GM19023 (cell line): ENCODE measurements at regions not wholly inside any gene's neighbourhood (a gene's known extent, or its start where the extent isn't known, plus 50 kb on each side); places are given as distances from the start of the nearest gene placed in this dataset.
A peak's percentile ranks its signal among the peaks of the same experiment; 100 is the strongest.
"Not testable (repeated sequence)": the region's sequence is repeated elsewhere in the genome, so short reads cannot be mapped to it uniquely, and the experiment has no call there.

Source experiments
- ATAC-seq: cut with Tn5 transposase; IDR thresholded peaks from one replicate; pipeline ENCODE4 v1.9.1; 2021; ENCODE audit warnings: mild to moderate bottlenecking, moderate library complexity; ENCODE audit not compliant: unreplicated experiment

GRCh38 chr7:98771519-98771918 is 98.3 kb downstream of the TMEM130 start:
- no peak for ATAC-seq

DNA sequence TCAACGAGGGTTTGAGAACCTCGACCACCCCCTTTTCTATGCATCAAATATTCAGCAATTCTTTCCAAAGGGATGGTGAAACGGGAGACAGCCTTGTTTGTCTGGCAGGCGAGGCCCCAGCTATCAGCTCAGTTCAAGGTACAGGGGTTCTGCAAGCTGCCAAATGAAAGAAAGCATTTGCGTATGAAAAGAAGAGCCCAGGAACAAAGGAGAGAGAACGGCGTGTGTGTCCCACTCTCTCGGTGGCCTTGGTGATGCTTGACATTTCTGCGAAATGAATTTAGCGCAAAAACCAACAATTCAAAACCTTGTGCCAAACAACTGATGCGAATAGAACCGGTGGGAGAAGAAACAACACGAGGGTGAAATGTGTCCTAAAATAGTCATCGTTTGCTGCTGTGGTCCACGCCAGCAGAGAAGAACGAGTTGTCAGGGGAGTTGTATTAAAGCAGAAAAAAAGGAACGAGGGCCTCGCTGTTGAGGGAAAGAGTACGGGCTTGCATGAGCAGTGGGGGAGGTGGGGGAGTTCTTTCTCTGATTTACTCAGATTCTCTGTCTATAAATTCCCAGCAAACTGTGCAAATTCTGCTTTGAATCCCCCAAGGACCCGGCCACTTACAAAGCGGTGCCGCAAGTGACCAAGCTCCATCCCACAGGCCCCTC is 97.7 kb downstream of the TMEM130 start:
- ATAC-seq: no peak

GRCh38 chr7:98774884-98775283 is 94.9 kb downstream of the TMEM130 start:
- ATAC-seq: no peak

DNA sequence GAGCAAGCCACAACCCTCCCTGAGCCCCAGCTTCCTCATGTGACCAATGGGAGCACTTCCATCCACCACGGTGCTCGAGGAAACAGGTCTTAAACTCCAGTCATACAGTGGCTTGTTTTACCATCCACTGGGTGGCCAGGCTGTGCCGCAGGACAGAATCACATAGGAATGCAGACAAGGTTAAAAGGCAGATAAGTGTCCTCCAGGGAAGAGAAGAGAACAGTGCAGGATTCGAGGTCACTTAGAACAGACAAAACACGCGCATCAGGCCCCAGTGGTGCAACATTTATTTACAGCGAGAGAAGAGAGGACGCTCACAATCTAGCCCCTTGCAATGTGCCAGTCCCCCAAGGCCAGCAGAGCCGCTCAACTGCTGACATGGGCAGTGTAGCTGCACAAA is 92.8 kb downstream of the TMEM130 start:
- no peak for ATAC-seq

DNA sequence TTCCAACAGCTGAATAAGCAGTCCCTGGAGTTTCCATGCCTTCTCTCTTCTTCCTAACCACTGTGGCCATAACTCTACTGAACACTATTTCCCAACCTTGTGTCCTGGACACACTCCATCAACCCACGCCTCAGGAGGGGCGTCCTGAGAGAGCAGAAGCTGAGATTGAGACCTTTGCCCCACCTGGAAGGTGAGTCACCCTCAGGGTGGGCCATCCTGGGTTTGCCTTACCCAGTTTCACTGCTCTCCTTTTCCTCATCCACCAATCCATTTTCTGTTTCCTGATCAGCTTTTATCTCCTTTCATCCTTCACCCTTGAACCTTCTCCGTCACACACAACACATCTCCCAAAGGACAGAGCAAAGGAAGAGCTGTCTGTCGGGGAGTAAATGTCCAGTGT is 91.4 kb downstream of the TMEM130 start:
- ATAC-seq: no peak

GRCh38 chr7:98779800-98780587 is 89.8 kb downstream of the TMEM130 start:
- no peak for ATAC-seq

- no peak for ATAC-seq
These were observed 85.5 kb downstream of the TMEM130 start for GRCh38 chr7:98784216-98784785.

DNA sequence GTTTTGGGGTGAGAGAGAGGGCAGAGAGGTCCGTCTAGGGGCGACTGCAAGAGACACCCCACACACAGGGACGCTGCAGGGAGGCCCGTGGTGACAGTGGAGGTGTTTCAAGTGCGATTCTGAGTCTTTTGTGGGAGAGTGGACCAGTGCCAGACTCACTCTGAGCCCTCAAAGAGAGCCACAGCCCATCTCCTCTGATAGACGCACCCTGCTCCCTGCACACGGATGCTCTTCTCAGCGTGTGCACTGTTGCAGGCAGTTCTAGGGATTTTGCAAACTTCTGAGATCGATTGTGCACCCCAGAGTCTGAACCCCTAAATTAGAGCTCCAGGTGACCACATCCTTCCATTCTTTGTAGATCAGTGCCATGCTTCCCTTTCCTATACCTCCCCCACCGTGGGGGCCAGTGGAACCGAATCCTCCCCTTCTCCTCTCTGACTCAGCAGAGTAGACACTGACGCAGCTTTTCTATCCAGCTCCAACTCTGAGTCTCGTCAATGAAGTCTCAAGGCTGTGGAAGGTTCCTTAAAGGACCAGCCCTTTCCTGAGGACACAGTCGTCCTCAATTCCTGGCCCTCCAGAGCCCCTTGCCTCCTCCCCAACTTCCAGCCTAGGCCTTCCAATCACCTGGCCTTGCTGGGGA is 83.8 kb downstream of the TMEM130 start:
- no peak for ATAC-seq

GRCh38 chr7:98788966-98789365 is 80.8 kb downstream of the TMEM130 start:
- no peak for ATAC-seq

DNA sequence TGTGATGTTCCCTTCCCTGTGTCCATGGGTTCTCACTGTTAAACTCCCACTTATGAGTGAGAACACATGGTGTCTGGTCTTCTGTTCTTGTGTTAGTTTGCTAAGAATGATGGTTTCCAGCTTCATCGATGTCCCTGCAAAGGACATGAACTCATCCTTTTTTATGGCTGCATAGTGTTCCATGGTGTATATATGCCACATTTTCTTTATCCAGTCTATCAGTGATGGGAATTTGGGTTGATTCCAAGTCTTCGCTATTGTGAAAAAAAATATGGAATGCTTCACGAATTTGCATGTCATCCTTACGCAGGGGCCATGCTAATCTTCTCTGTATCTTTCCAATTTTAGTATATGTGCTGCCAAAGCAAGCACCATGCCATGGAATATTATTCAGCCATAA is 75.4 kb downstream of the TMEM130 start:
- ATAC-seq: not testable (repeated sequence)

DNA sequence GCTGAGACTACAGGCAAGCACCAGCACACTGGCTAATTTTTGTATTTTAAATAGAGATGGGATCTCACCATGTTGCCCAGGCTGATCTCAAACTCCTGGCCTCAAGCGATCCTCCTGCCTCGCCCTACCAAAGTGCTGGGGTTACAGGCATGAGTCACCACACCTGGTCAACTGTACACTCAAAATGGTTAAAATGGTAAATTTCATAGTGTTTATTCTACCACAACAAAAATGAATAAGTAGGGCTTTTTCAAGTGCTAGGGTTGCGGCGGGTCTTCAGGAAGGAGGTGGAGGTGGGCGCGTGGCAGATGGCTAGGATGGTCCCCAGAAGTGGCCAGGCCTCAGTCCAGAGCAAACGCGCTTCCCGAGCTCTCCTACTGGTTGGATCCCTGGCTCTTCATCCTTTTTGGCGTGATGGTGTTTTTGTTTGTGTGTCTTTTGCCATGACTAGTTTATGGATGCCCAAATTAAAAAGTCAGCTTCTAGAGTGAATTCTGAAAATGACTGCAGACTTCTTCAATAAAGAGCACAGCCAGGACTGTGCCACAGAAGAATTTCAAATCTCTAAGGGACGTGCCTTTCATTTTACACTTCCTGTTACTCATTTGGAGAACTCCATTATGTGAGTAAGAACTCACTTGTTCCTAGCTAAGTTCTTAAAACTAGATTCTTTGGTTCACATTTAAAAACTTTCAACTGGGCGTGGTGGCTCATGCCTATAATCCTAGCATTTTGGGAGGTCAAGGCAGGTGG is 73.9 kb downstream of the TMEM130 start:
- ATAC-seq: peak; percentile 87
